ENCODE measurements at regions not wholly inside any gene's neighbourhood (a gene's known extent, or its start where the extent isn't known, plus 50 kb on each side); places are given as distances from the start of the nearest gene placed in this dataset.

GRCh38 chr3:152159328-152159727, 109.4 kb upstream of the MBNL1 start:
- no peak for DNase-seq
- no peak overlapping the region for H4K8ac ChIP-seq (ENCODE audit: low read depth, low read length)
- no peak overlapping the region for H4K12ac ChIP-seq (ENCODE audit: low read depth, low read length)
- no peak overlapping the region for H3K18ac ChIP-seq (ENCODE audit: low read length)
- no peak overlapping the region for H2AFZ ChIP-seq (ENCODE audit: insufficient read depth, low read length, poor library complexity)
- no peak overlapping the region for H3K9ac ChIP-seq (ENCODE audit: low read length)
- no peak overlapping the region for H3K4me2 ChIP-seq (ENCODE audit: low read length)
- no peak overlapping the region for H2AK5ac ChIP-seq (ENCODE audit: low read length)
- no peak overlapping the region for H2BK12ac ChIP-seq (ENCODE audit: low read length)
- no peak overlapping the region for H2BK5ac ChIP-seq (ENCODE audit: low read depth, low read length, poor library complexity)
- no peaks in the 10 kb centered on the region for H3K9me3 ChIP-seq (ENCODE audit: insufficient read depth, low read depth, low read length)
- no peak overlapping the region for H4K91ac ChIP-seq (ENCODE audit: low read depth, low read length)
- no CpG with 5 or more reads among the region's 4 CpGs for WGBS (ENCODE audit: extremely low coverage, insufficient coverage, insufficient read length)
- no peaks in the 10 kb centered on the region for H3K36me3 ChIP-seq (ENCODE audit: control insufficient read depth in 1 of 2, insufficient read depth in 2 of 2, low read length in 2 of 2)
- H3K4me1 ChIP-seq (ENCODE audit: control insufficient read depth in 1 of 2, insufficient read depth in 2 of 2, low read length in 2 of 2) = no peaks in the 10 kb centered on the region
- no peaks in the 10 kb centered on the region for H3K79me2 ChIP-seq (ENCODE audit: control insufficient read depth, insufficient read depth, low read length, poor library complexity)
- no peak overlapping the region for H3K4ac ChIP-seq (ENCODE audit: low read depth, low read length)
- no peaks in the 10 kb centered on the region for H3K27me3 ChIP-seq (ENCODE audit: insufficient read depth, low read length)
- no peak overlapping the region for H2BK120ac ChIP-seq (ENCODE audit: insufficient read depth, low read length, poor library complexity)
- no peak overlapping the region for H3K27ac ChIP-seq (ENCODE audit: low read depth, low read length)
- no peaks in the 10 kb centered on the region for H3K79me1 ChIP-seq (ENCODE audit: low read length)
- H3K4me3 ChIP-seq (ENCODE audit: low read depth, low read length) = no peak overlapping the region
- H3K23ac ChIP-seq (ENCODE audit: low read length) = no peak overlapping the region
- H3K14ac ChIP-seq (ENCODE audit: low read length) = no peak overlapping the region

DNA sequence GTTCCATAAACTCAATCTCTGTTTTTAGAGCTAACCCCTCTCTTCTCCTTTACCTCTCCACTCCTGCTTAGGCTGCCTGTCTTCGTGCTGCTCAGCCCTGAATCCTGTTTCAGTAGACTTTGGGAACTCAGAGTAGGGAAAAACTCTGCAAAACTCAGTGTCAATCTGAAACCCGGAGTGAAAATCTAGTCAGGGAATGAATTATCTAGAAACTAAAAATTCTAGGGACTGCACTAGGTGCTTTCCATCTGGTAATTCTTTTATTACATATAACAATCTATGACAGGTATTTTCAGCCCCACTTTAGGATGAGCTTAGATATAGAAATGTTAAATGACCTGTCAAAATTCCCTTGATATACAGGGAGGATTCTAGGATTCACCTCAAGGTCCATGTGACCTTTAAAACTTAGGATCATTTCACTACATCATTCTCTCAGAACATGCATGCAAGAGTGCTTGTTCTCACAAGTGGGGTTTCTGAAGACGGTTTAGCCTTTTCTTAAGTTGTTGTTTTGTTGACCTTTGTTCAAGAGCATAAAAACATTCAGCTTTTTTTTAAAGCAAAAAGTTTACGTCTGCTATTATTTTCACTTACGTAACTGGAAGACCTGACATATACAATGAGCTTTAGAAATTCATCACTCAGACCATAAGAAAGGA, 108.2 kb upstream of the MBNL1 start:
- WGBS (ENCODE audit: extremely low coverage, insufficient coverage, insufficient read length) = no CpG with 5 or more reads among the region's 5 CpGs
- no peak for DNase-seq
- H3K27ac ChIP-seq (ENCODE audit: low read depth, low read length) = no peak overlapping the region
- H3K4ac ChIP-seq (ENCODE audit: low read depth, low read length) = no peak overlapping the region
- no peak overlapping the region for H4K8ac ChIP-seq (ENCODE audit: low read depth, low read length)
- H3K4me1 ChIP-seq (ENCODE audit: control insufficient read depth in 1 of 2, insufficient read depth in 2 of 2, low read length in 2 of 2) = no peaks in the 10 kb centered on the region
- H3K14ac ChIP-seq (ENCODE audit: low read length) = no peak overlapping the region
- no peak overlapping the region for H2BK12ac ChIP-seq (ENCODE audit: low read length)
- no peak overlapping the region for H2BK5ac ChIP-seq (ENCODE audit: low read depth, low read length, poor library complexity)
- no peak overlapping the region for H3K23ac ChIP-seq (ENCODE audit: low read length)
- no peak overlapping the region for H2AFZ ChIP-seq (ENCODE audit: insufficient read depth, low read length, poor library complexity)
- H3K4me2 ChIP-seq (ENCODE audit: low read length) = no peak overlapping the region
- no peak overlapping the region for H4K12ac ChIP-seq (ENCODE audit: low read depth, low read length)
- H3K79me2 ChIP-seq (ENCODE audit: control insufficient read depth, insufficient read depth, low read length, poor library complexity) = no peaks in the 10 kb centered on the region
- no peak overlapping the region for H3K4me3 ChIP-seq (ENCODE audit: low read depth, low read length)
- H2AK5ac ChIP-seq (ENCODE audit: low read length) = no peak overlapping the region
- no peaks in the 10 kb centered on the region for H3K27me3 ChIP-seq (ENCODE audit: insufficient read depth, low read length)
- no peak overlapping the region for H3K9ac ChIP-seq (ENCODE audit: low read length)
- H2BK120ac ChIP-seq (ENCODE audit: insufficient read depth, low read length, poor library complexity) = no peak overlapping the region
- no peak overlapping the region for H3K18ac ChIP-seq (ENCODE audit: low read length)
- no peaks in the 10 kb centered on the region for H3K9me3 ChIP-seq (ENCODE audit: insufficient read depth, low read depth, low read length)
- no peaks in the 10 kb centered on the region for H3K36me3 ChIP-seq (ENCODE audit: control insufficient read depth in 1 of 2, insufficient read depth in 2 of 2, low read length in 2 of 2)
- no peaks in the 10 kb centered on the region for H3K79me1 ChIP-seq (ENCODE audit: low read length)
- no peak overlapping the region for H4K91ac ChIP-seq (ENCODE audit: low read depth, low read length)

- Histone ChIP-seq H3K27ac (ENCODE audit: low read depth, low read length) (no peak overlapping the region), H2AK5ac (ENCODE audit: low read length) (no peak overlapping the region), H3K23ac (ENCODE audit: low read length) (no peak overlapping the region), H3K4me3 (ENCODE audit: low read depth, low read length) (no peak overlapping the region), H3K4me1 (ENCODE audit: control insufficient read depth in 1 of 2, insufficient read depth in 2 of 2, low read length in 2 of 2) (no peaks in the 10 kb centered on the region), H3K4ac (ENCODE audit: low read depth, low read length) (no peak overlapping the region), H4K8ac (ENCODE audit: low read depth, low read length) (no peak overlapping the region), H3K14ac (ENCODE audit: low read length) (no peak overlapping the region), H3K79me1 (ENCODE audit: low read length) (no peaks in the 10 kb centered on the region), H2AFZ (ENCODE audit: insufficient read depth, low read length, poor library complexity) (no peak overlapping the region), H3K4me2 (ENCODE audit: low read length) (no peak overlapping the region), H4K12ac (ENCODE audit: low read depth, low read length) (no peak overlapping the region), H3K18ac (ENCODE audit: low read length) (no peak overlapping the region), H3K9me3 (ENCODE audit: insufficient read depth, low read depth, low read length) (no peaks in the 10 kb centered on the region), H3K36me3 (ENCODE audit: control insufficient read depth in 1 of 2, insufficient read depth in 2 of 2, low read length in 2 of 2) (no peaks in the 10 kb centered on the region), H3K27me3 (ENCODE audit: insufficient read depth, low read length) (no peaks in the 10 kb centered on the region), H3K9ac (ENCODE audit: low read length) (no peak overlapping the region), H4K91ac (ENCODE audit: low read depth, low read length) (no peak overlapping the region), H3K79me2 (ENCODE audit: control insufficient read depth, insufficient read depth, low read length, poor library complexity) (no peaks in the 10 kb centered on the region), H2BK12ac (ENCODE audit: low read length) (no peak overlapping the region), H2BK120ac (ENCODE audit: insufficient read depth, low read length, poor library complexity) (no peak overlapping the region), H2BK5ac (ENCODE audit: low read depth, low read length, poor library complexity) (no peak overlapping the region)
- DNase-seq = no peak
- WGBS (ENCODE audit: extremely low coverage, insufficient coverage, insufficient read length) = no CpG with 5 or more reads among the region's 1 CpG
These were observed 96.3 kb upstream of the MBNL1 start for GRCh38 chr3:152172460-152172859.

DNA sequence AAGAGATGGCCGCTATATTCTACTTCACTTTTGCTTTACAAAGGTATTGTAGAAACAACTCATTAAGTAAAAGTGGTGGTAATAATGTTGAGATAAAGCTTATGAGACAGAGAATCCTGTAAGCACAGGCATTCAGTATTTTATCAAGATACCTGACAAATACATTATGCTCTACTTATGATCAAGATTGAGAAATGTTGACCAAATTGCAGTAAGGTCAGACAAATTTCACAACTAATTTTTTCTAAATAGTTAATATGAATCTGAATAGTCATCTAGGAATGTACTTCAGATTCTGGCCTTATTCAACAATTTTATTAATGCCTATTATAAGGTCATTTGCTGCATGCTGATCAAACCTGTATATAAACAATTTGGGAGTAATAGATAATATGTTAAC, 95.1 kb upstream of the MBNL1 start:
- H3K18ac ChIP-seq (ENCODE audit: low read length) = no peak overlapping the region
- no peak overlapping the region for H3K14ac ChIP-seq (ENCODE audit: low read length)
- no CpG with 5 or more reads among the region's 1 CpG for WGBS (ENCODE audit: extremely low coverage, insufficient coverage, insufficient read length)

More for the DNA sequence above, 95.1 kb upstream of the MBNL1 start:
- Histone ChIP-seq H3K9me3 (ENCODE audit: insufficient read depth, low read depth, low read length) (no peaks in the 10 kb centered on the region), H2BK5ac (ENCODE audit: low read depth, low read length, poor library complexity) (no peak overlapping the region), H3K23ac (ENCODE audit: low read length) (no peak overlapping the region), H4K91ac (ENCODE audit: low read depth, low read length) (no peak overlapping the region), H2AFZ (ENCODE audit: insufficient read depth, low read length, poor library complexity) (no peak overlapping the region), H3K4ac (ENCODE audit: low read depth, low read length) (no peak overlapping the region), H3K79me2 (ENCODE audit: control insufficient read depth, insufficient read depth, low read length, poor library complexity) (no peaks in the 10 kb centered on the region), H3K27me3 (ENCODE audit: insufficient read depth, low read length) (no peaks in the 10 kb centered on the region), H2BK120ac (ENCODE audit: insufficient read depth, low read length, poor library complexity) (no peak overlapping the region), H2AK5ac (ENCODE audit: low read length) (no peak overlapping the region), H4K12ac (ENCODE audit: low read depth, low read length) (no peak overlapping the region), H3K36me3 (ENCODE audit: control insufficient read depth in 1 of 2, insufficient read depth in 2 of 2, low read length in 2 of 2) (no peaks in the 10 kb centered on the region), H3K27ac (ENCODE audit: low read depth, low read length) (no peak overlapping the region), H3K79me1 (ENCODE audit: low read length) (no peaks in the 10 kb centered on the region), H3K4me2 (ENCODE audit: low read length) (no peak overlapping the region), H4K8ac (ENCODE audit: low read depth, low read length) (no peak overlapping the region), H3K4me1 (ENCODE audit: control insufficient read depth in 1 of 2, insufficient read depth in 2 of 2, low read length in 2 of 2) (no peaks in the 10 kb centered on the region), H2BK12ac (ENCODE audit: low read length) (no peak overlapping the region), H3K4me3 (ENCODE audit: low read depth, low read length) (no peak overlapping the region), H3K9ac (ENCODE audit: low read length) (no peak overlapping the region)
- DNase-seq = no peak

Measured in trophoblast cell (in vitro differentiated cells and primary cell).